ENCODE measurements at regions not wholly inside any gene's neighbourhood (a gene's known extent, or its start where the extent isn't known, plus 50 kb on each side); places are given as distances from the start of the nearest gene placed in this dataset.

- DNase-seq, result no peak
Measured at GRCh38 chr22:49427341-49427740, 400.3 kb downstream of the BRD1 start.

GRCh38 chr22:49426618-49427266 is 400.9 kb downstream of the BRD1 start:
- no peak for DNase-seq

DNA sequence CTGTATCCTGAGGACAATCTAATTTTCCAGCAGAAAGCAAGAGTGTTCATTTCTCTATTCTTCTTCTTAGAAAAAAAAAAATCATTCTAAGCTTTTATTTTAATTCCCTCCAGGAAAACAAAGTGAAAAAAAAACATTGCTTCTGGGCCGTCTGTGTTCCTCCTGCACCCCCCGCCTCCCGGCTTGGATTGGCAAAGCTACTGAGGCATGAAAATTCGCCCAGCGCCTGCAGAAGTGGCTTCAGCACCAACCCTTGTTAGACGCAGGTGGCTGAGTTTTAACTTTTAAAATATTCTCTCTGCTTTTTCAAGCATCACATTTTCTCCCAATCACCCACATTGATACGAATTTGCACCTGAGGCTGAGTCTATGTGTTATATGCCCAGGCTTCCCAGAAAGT is 401.6 kb downstream of the BRD1 start:
- DNase-seq, result no peak

- DNase-seq, result no peak
Measured at GRCh38 chr22:49425356-49425755, 402.3 kb downstream of the BRD1 start.

GRCh38 chr22:49424893-49425270 is 402.8 kb downstream of the BRD1 start:
- no peak for DNase-seq

DNA sequence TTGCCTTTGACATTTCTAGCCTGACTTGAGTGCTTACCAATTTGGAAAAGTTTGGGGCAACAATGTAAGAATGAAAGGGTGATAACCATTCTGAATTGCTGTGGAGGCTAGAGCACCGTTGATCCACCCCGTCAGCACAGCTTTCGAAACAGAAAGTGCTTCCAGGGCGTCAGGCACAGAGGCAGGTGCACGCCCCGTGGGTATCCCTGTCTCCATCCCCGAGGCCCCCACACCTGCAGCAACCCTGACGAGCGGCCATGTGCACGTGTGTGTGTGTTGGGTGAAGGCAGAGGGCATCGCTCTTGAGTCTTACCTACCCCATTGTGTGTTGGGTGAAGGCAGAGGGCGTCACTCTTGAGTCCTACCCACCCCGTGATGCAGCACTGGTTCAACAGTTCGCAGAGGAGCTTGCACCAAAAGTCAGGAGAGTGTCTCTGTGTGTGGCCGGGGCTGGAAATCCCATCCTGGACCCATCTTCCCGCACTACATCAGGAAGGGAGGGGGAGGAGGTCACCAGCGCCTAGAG is 404.5 kb downstream of the BRD1 start:
- no peak for DNase-seq

DNA sequence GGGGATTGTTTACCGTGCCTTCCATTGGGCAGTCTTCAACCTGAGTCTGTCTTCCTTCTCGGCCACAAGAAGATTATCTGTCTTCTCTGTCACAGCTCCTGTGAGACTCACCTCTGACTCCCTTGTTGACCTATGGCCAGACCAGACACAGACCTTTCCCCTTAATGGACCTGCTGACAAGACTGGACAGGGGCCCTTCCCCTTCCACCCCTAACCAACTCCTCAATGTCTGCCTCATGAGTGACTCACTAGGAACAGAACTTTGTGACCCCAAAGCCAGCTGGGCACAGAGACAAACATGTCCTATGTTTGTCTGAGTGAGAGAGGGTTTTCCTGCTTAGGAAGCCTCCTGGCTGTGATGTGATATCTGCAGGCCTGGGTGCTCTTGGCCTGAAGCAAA is 405.0 kb downstream of the BRD1 start:
- DNase-seq, result no peak

DNA sequence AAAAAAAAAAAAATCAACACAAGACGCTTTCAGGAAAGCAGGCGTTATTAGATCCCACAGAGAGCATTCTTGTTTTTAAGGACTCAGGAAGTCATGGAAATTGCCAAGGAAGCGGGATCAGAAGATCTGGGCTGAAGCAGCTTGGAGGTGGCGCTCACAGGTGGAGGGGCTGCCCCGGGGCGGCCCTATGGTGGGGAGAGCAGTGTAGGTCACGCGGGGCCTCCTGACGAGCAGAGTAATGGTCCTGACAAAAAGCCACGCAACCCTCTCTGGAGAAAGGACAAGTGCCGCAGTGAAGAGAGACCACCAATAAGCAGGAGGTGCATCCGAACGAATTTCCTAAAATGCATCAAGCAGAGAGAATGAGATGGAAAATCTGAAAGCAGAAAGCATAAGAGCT is 407.0 kb downstream of the BRD1 start:
- DNase-seq, result no peak

DNA sequence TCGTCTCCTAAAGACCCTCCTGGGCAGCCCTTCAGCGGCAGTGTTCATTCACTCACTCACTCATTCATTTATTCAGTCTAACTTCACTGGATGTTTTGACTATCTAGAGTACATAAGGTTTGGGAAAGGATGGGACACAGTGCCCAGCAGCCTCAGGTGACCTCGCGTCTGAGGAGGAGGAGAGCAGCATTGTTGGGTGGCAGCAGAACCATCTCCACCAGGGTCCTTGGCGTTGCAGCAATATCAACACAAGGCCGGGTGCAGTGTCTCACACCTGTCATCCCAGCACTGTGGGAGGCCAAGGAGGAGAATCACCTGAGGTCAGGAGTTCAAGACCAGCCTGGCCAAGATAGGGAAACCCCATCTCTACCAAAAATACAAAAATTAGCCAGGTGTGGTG is 408.0 kb downstream of the BRD1 start:
- no peak for DNase-seq

GRCh38 chr22:49418943-49419342 is 408.7 kb downstream of the BRD1 start:
- no peak for DNase-seq

DNA sequence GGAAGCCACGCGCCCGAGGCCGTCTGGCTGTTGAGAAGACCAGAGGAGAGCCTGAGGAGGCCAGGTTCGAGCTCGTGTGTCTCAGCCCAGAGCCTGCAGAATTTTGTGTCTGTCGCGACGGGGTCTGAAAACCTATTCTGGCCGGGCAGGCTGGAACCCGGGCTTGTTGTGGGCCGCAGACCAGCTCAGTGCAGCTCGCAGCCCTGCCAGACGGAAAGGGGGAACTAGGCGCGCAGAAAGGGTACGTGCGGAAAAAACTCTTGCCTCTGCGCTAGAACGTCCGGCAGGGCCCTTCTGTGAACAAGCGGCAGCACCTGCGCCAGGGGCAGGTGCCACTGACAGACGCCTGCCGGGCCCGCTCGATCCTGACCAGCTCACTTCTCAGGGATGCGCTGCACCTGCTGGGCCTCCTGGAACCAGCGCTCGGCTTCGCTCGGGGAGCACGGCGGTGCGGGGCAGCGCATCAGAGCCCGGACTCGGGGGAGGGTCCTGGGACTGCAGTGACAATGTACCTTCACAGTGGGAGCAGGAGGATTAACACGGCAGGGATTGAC is 409.3 kb downstream of the BRD1 start:
- DNase-seq, result no peak

- no peak for DNase-seq
Measured at GRCh38 chr22:49417833-49418232, 409.8 kb downstream of the BRD1 start.

DNA sequence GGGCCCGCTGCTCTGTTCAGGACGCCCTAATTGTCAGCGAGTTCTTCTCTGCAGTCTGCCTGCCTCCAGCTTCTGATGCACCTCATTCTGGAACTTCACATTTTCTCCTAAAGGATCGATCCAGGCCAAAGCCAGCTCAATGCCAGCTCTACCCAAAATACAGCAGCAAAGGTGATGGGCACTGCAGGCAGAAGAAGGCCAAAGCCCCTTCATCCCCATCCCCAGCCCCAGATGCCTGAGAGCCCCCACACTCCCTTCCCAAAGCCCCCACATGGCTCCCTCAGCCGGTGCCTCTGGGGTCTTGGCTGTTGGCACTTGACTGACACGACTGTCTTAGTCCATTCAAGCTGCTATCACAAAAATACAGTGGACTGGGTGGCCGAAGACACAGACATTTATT is 410.3 kb downstream of the BRD1 start:
- DNase-seq, result no peak

- DNase-seq, result no peak
Measured at GRCh38 chr22:49415151-49415951, 412.3 kb downstream of the BRD1 start.

GRCh38 chr22:49413551-49413950 is 414.1 kb downstream of the BRD1 start:
- no peak for DNase-seq

- no peak for DNase-seq
Measured at GRCh38 chr22:49413146-49413545, 414.5 kb downstream of the BRD1 start.

- no peak for DNase-seq
Measured at GRCh38 chr22:49412236-49412635, 415.4 kb downstream of the BRD1 start.

DNA sequence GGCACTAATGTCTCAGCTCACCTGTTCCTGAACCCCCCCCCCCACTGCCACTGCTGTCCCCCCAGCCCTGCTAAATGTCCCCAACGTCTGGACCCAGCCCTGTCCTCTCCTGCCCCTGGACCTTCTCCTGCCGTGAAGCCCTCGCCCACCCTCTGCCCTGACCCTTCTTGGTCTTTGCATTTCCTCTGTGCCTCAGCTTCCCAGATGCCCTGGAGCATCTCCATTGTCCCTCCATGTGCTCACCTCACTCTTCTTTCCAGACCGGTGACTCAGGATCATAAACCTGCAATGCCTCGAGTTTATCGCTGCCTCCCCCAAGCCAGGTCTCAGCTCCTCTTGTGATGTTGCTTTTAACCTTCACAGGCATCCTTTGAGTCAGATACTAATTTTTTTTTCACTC is 416.4 kb downstream of the BRD1 start:
- DNase-seq, result no peak

- DNase-seq, result no peak
Measured at GRCh38 chr22:49408102-49408836, 419.4 kb downstream of the BRD1 start.

- no peak for DNase-seq
Measured at GRCh38 chr22:49406879-49407587, 420.6 kb downstream of the BRD1 start.

- DNase-seq, result no peak
Measured at GRCh38 chr22:49406047-49406650, 421.5 kb downstream of the BRD1 start.

- no peak for DNase-seq
Measured at GRCh38 chr22:49405590-49405989, 422.1 kb downstream of the BRD1 start.
